Psoas muscle (tissue), 7 donors: ENCODE measurements at regions not wholly inside any gene's neighbourhood (a gene's known extent, or its start where the extent isn't known, plus 50 kb on each side); places are given as distances from the start of the nearest gene placed in this dataset.

Source experiments
- ATAC-seq, 4 donors: fragments of 200-7000 bp; cut with Tn5 transposase; one replicate each; pipeline ENCODE4 v1.9.1; 2020; ENCODE audit warnings: moderate library complexity in 3 of 4, mild to moderate bottlenecking in 2 of 4
- DNase-seq, 2 donors: peaks; one replicate each; pipeline ENCODE4 v3.0.0-alpha.2; 2020
- H3K27ac ChIP-seq: fragments of 200-600 bp; one replicate; pipeline ENCODE4 v1.8.0; 2022
- H3K27me3 ChIP-seq, 3 donors: fragments of 200-600 bp in 1 of 3; one replicate each; pipeline versions ENCODE4 v1.6.1 to v1.8.0; 2013 to 2022; ENCODE audit warnings: low read length in 2 of 3, mild to moderate bottlenecking in 2 of 3, moderate library complexity in 1 of 3; ENCODE audit not compliant: insufficient read depth in 3 of 3
- H3K36me3 ChIP-seq, 2 donors: fragments of 200-600 bp in 1 of 2; one replicate each; pipeline versions ENCODE4 v1.6.1 to v1.8.0; 2013 to 2022; ENCODE audit warnings: low read depth in 1 of 2, mild to moderate bottlenecking in 1 of 2, moderate library complexity in 1 of 2; ENCODE audit not compliant: insufficient read depth in 1 of 2
- H3K4me1 ChIP-seq: fragments of 200-600 bp; one replicate; pipeline ENCODE4 v1.8.0; 2022
- H3K4me3 ChIP-seq: fragments of 200-600 bp; one replicate; pipeline ENCODE4 v1.8.0; 2022; ENCODE audit warnings: mild to moderate bottlenecking
- H3K9me3 ChIP-seq: fragments of 200-600 bp; one replicate; pipeline ENCODE4 v1.8.0; 2022
- WGBS, 3 donors: extraction: QIAGEN DNeasy Blood & Tissue Kit; methylation state at CpG; one replicate each; pipeline versions ENCODE4 v1.1.6 to v1.1.7; 2013; 5-methylcytosine and 5-hydroxymethylcytosine counted together
- intact Hi-C, 2 donors: fragments of 100-400 bp; cut with DNase I; formaldehyde crosslinking; loops; one replicate each; pipeline versions ENCODE4 v1.11.0 to v1.14.2; 2022
- TF ChIP-seq, protein P1 (sequence below): fragments of 200-600 bp; IDR thresholded peaks from one replicate; pipeline ENCODE4 v1.8.0; 2022; ENCODE audit warnings: antibody characterized with exemption
- donor health status: healthy with polysubstance abuse.
- donor health status: DM: no; HTN: no; CAD: no; lungs with moderate emphysema.
- donor health status: Bipolar disorder and iron deficiency.
- donor health status: healthy.
- donor health status: DM: yes; HTN: yes; CAD: no.
- donor health status: DM: no; HTN: no; CAD: no.
- donor health status: DM: yes; HTN: yes; CAD: no.

DNA sequence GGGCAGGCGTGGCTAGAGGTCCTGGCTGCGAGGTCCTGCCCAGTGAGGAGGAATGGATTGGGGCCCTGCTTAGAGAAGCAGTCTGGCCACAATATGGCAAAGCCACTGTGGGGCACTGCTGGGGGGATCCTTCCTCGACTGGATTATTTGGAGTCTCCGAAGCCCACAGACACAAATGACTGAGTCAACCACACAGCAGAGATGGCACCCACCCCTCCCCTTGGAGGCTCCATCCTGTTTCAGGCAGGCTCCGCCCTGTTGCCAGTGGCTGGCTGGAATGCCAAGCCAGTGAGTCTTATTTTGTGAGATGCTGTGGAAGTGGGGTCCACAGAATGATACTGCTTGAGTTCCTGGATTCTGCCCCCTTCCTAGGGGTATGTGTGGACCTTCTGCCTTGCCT, 363.9 kb downstream of the PPP1R2C start:
- DNase-seq (no peak), ATAC-seq (no peak)
- TF ChIP-seq, protein P1, sequence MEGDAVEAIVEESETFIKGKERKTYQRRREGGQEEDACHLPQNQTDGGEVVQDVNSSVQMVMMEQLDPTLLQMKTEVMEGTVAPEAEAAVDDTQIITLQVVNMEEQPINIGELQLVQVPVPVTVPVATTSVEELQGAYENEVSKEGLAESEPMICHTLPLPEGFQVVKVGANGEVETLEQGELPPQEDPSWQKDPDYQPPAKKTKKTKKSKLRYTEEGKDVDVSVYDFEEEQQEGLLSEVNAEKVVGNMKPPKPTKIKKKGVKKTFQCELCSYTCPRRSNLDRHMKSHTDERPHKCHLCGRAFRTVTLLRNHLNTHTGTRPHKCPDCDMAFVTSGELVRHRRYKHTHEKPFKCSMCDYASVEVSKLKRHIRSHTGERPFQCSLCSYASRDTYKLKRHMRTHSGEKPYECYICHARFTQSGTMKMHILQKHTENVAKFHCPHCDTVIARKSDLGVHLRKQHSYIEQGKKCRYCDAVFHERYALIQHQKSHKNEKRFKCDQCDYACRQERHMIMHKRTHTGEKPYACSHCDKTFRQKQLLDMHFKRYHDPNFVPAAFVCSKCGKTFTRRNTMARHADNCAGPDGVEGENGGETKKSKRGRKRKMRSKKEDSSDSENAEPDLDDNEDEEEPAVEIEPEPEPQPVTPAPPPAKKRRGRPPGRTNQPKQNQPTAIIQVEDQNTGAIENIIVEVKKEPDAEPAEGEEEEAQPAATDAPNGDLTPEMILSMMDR, result no peak
- intact Hi-C loops, result no loop called here
- Histone ChIP-seq H3K4me3 (no peak overlapping the region), H3K4me1 (no peaks in the 10 kb centered on the region), H3K36me3 (no peaks in the 10 kb centered on the region), H3K9me3 (peaks cover 9% of the 10 kb centered on the region), H3K27ac (no peak overlapping the region), H3K27me3 (peaks cover 0 to 5% (median 0%) of the 10 kb centered on the region in 3 donors)
- WGBS, 3 donors, result 83 to 100% (median 96%) methylated on average over 5 of the region's 5 CpGs

DNA sequence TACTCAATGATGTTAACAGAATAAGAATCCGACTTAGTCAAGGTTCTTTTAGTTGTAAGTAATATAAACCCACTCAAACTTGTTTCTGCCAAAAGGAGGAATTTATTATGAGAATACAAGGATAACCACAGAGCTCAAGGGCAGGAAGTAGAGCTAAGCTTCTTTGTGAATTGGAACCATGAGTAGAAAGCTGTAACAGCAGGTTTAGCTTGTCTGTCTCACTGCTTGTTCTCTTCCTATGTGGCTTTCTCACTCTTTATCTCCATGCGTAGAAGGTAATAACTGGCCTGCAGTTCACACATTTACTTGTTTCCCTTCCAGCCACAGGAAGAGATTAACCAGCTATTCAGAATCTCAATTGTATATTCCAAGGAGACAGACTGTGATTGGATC, 378.3 kb downstream of the PPP1R2C start:
- H3K4me3 ChIP-seq, result no peak overlapping the region
- ATAC-seq (no peak), DNase-seq (no peak)
- intact Hi-C loops, result no loop called here
- no peaks in the 10 kb centered on the region for H3K4me1 ChIP-seq
- TF ChIP-seq, protein P1, result no peak
- no peaks in the 10 kb centered on the region for H3K36me3 ChIP-seq
- H3K27me3 ChIP-seq, result peaks cover 0 to 19% (median 0%) of the 10 kb centered on the region in 3 donors
- no peak overlapping the region for H3K27ac ChIP-seq
- no peaks in the 10 kb centered on the region for H3K9me3 ChIP-seq
- WGBS, 3 donors, result 25 to 42% (median 37%) methylated on average over 2 of the region's 2 CpGs

DNA sequence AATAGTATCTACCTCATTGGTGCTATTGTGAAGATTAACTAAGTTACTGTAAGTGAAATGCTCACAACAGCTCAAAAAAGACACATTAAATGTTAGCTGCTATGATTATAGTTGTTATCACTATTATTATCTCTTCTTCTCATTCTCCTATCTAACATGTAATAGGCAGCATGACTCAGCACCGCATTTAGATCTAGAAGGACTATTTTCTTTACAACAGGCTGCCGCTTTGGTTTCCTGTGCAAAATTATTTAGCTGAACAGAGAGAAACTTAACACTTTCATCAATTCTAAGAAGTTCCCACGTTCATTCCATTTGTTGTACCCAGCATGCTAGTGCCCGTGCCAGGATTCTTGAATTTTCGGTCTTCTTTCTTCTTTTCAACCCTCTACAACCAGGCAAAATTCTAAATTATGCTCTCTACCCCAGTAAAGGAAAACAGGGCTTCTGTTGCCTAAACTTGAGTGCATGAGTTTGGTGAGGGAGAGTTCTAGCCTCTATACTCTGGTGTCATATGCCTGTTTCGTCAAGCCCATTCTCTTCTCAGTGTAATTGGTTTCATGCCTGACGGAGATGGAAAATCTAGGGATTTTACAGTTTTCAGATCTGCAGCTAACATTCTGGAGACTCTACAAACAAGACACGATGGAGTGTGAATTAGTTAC, 378.9 kb downstream of the PPP1R2C start:
- Histone ChIP-seq H3K4me1 (no peaks in the 10 kb centered on the region), H3K27ac (no peak overlapping the region), H3K4me3 (no peak overlapping the region), H3K27me3 (peaks cover 0 to 16% (median 0%) of the 10 kb centered on the region in 3 donors), H3K36me3 (no peaks in the 10 kb centered on the region), H3K9me3 (no peaks in the 10 kb centered on the region)
- ATAC-seq, result no peak
- DNase-seq, result no peak
- WGBS, 3 donors, result 29 to 36% (median 35%) methylated on average over 8 of the region's 8 CpGs
- TF ChIP-seq, protein P1, result no peak
- intact Hi-C loops, result no loop called here

DNA sequence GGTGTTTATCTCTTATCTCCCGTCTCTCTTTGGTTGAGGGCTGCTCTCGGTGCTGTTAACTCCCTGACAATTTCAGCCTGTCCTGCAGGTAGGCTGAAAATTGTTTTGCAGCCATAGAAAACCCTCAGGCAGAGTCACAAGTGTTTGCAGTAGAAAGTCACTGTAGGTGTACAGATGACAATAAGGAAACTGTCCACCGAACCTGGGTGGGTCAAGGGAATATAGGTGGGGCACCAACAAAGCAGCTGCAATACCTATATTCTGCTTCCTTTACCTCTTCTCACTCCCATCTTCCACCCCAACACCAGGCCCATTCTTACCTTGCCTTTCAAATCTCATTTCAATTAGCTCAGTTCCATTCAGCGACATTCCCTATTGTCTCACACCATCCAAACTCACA, 381.8 kb downstream of the PPP1R2C start:
- ATAC-seq (no peak), DNase-seq (no peak)
- TF ChIP-seq, protein P1, result no peak
- Histone ChIP-seq H3K9me3 (no peaks in the 10 kb centered on the region), H3K27me3 (no peaks in the 10 kb centered on the region), H3K27ac (no peak overlapping the region), H3K4me1 (no peaks in the 10 kb centered on the region), H3K4me3 (no peak overlapping the region), H3K36me3 (no peaks in the 10 kb centered on the region)
- WGBS, 3 donors, result 75 to 95% (median 84%) methylated on average over 4 of the region's 4 CpGs
- intact Hi-C loops, result no loop called here

DNA sequence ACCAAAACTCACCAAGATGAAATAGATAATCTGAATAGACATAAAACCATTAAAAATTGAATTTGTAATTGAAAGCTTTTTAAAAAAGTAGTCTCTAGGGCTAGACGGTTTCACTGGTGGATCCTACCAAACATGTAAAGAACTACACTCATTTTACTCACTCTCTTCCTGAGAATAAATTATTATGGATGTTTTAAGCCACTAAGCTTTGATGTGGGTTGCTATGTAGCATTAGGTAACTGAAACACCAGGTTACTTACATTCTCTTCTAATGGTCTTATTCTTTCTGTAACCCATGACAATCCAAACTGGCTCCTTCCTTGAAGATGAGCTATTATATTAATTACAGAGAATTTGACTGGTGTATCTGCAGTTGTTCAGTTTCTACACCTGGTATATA, 385.1 kb downstream of the PPP1R2C start:
- TF ChIP-seq, protein P1, result no peak
- Histone ChIP-seq H3K27me3 (peaks cover 0 to 7% (median 0%) of the 10 kb centered on the region in 3 donors), H3K4me1 (no peaks in the 10 kb centered on the region), H3K36me3 (no peaks in the 10 kb centered on the region), H3K9me3 (no peaks in the 10 kb centered on the region), H3K4me3 (no peak overlapping the region), H3K27ac (no peak overlapping the region)
- WGBS, 3 donors, result 25 to 79% (median 56%) methylated on average over 1 of the region's 1 CpG
- DNase-seq (no peak), ATAC-seq (no peak)
- intact Hi-C loops, result no loop called here
